GM23338 (cell line): ENCODE measurements at regions not wholly inside any gene's neighbourhood (a gene's known extent, or its start where the extent isn't known, plus 50 kb on each side); places are given as distances from the start of the nearest gene placed in this dataset.

Experiments used
- ATAC-seq: fragments of 200-7000 bp; cut with Tn5 transposase; 3 replicates; pipeline ENCODE4 v1.9.1; 2020
- DNase-seq: peaks from one replicate; pipeline ENCODE4 v3.0.0-alpha.2; 2015; ENCODE audit warnings: low spot score
- H2AFZ ChIP-seq: fragments of 200-600 bp; sonication (generic); 2 replicates; pipeline ENCODE4 v1.8.0; 2016; ENCODE audit warnings: antibody characterized with exemption, mild to moderate bottlenecking, moderate library complexity
- H3F3A ChIP-seq: fragments of 200-600 bp; sonication (generic); replicated peaks from 2 replicates; pipeline ENCODE4 v1.8.0; 2017; ENCODE audit warnings: antibody characterized with exemption, mixed run types, low read depth
- H3K27ac ChIP-seq: fragments of 200-600 bp; sonication (generic); 2 replicates; pipeline ENCODE4 v1.6.1; 2016; ENCODE audit warnings: low read depth
- H3K27me3 ChIP-seq: fragments of 200-600 bp; sonication (generic); 2 replicates; pipeline ENCODE4 v1.8.0; 2016; ENCODE audit warnings: mild to moderate bottlenecking, mixed run types, moderate library complexity; ENCODE audit not compliant: insufficient read depth
- H3K36me3 ChIP-seq: fragments of 200-600 bp; sonication (generic); 2 replicates; pipeline ENCODE4 v1.8.0; 2016; ENCODE audit warnings: mild to moderate bottlenecking; ENCODE audit not compliant: insufficient read depth
- H3K4me1 ChIP-seq: fragments of 200-600 bp; sonication (generic); 2 replicates; pipeline ENCODE4 v1.8.0; 2016; ENCODE audit warnings: mild to moderate bottlenecking, moderate library complexity; ENCODE audit not compliant: insufficient read depth
- H3K4me2 ChIP-seq: fragments of 200-600 bp; sonication (generic); 2 replicates; pipeline ENCODE4 v1.7.1; 2017; ENCODE audit warnings: mixed run types
- H3K4me3 ChIP-seq: fragments of 200-600 bp; sonication (generic); 2 replicates; pipeline ENCODE4 v1.6.1; 2016; ENCODE audit warnings: mixed run types
- H3K79me2 ChIP-seq: fragments of 200-600 bp; sonication (generic); replicated peaks from 2 replicates; pipeline ENCODE4 v1.8.0; 2017; ENCODE audit warnings: mild to moderate bottlenecking; ENCODE audit not compliant: insufficient read depth
- H3K9me2 ChIP-seq: fragments of 200-600 bp; sonication (generic); 2 replicates; pipeline ENCODE4 v1.8.0; 2017; ENCODE audit not compliant: insufficient read depth
- H4K20me1 ChIP-seq: fragments of 200-600 bp; sonication (generic); replicated peaks from 2 replicates; pipeline ENCODE4 v1.8.0; 2017; ENCODE audit warnings: mild to moderate bottlenecking; ENCODE audit not compliant: insufficient read depth
- H3K27ac Mint-ChIP-seq: 2 replicates; pipeline ENCODE4 v1.8.0; 2020; ENCODE audit warnings: inconsistent platforms, mild to moderate bottlenecking, moderate library complexity, mixed read lengths
- H3K27me3 Mint-ChIP-seq: 3 replicates; pipeline ENCODE4 v1.8.0; 2022; ENCODE audit warnings: low read depth, mild to moderate bottlenecking, moderate library complexity, mixed read lengths, inconsistent platforms; ENCODE audit not compliant: insufficient read depth, poor library complexity
- H3K36me3 Mint-ChIP-seq: 3 replicates; pipeline ENCODE4 v1.8.0; 2021; ENCODE audit warnings: low read depth, mild to moderate bottlenecking, inconsistent platforms, moderate library complexity, mixed read lengths
- H3K4me1 Mint-ChIP-seq: 3 replicates; pipeline ENCODE4 v1.8.0; 2020; ENCODE audit warnings: mild to moderate bottlenecking, inconsistent platforms, mixed read lengths
- H3K4me3 Mint-ChIP-seq: 3 replicates; pipeline ENCODE4 v1.8.0; 2021; ENCODE audit warnings: moderate library complexity, mild to moderate bottlenecking, inconsistent platforms, mixed read lengths
- H3K9me3 Mint-ChIP-seq: 3 replicates; pipeline ENCODE4 v1.8.0; 2020; ENCODE audit warnings: moderate library complexity, mild to moderate bottlenecking, inconsistent platforms, mixed read lengths
- CREB1 ChIP-seq: fragments of 250-450 bp; sonication (Bioruptor Pico); IDR thresholded peaks from 2 replicates; pipeline ENCODE4 v1.5.0; 2020; ENCODE audit warnings: low read depth, mild to moderate bottlenecking, moderate library complexity
- ETS1 ChIP-seq: IDR thresholded peaks from 2 replicates; pipeline ENCODE4 v1.6.1; 2016; ENCODE audit warnings: antibody characterized with exemption
- EZH2 ChIP-seq: fragments of 200-600 bp; sonication (generic); IDR thresholded peaks from one replicate; pipeline ENCODE4 v1.8.0; 2017; ENCODE audit warnings: antibody characterized with exemption, mild to moderate bottlenecking, low read depth; ENCODE audit not compliant: unreplicated experiment
- EZH2phosphoT487 ChIP-seq: fragments of 200-600 bp; sonication (generic); IDR thresholded peaks from one replicate; pipeline ENCODE4 v1.8.1; 2018; ENCODE audit warnings: antibody characterized with exemption; ENCODE audit not compliant: unreplicated experiment
- JUNB ChIP-seq: IDR thresholded peaks from one replicate; pipeline ENCODE4 v1.6.1; 2016; ENCODE audit warnings: antibody characterized with exemption; ENCODE audit not compliant: unreplicated experiment
- NANOG ChIP-seq: IDR thresholded peaks from 2 replicates; pipeline ENCODE4 v1.6.1; 2016; ENCODE audit warnings: antibody characterized with exemption, borderline replicate concordance
- POLR2AphosphoS5 ChIP-seq: IDR thresholded peaks from 2 replicates; pipeline ENCODE4 v1.6.1; 2016; ENCODE audit warnings: antibody characterized with exemption, low read depth
- STAT1 ChIP-seq: IDR thresholded peaks from one replicate; pipeline ENCODE4 v1.6.1; 2016; ENCODE audit warnings: antibody characterized with exemption; ENCODE audit not compliant: unreplicated experiment
- ZNF114 ChIP-seq: fragments of 250-450 bp; sonication (Bioruptor Pico); IDR thresholded peaks from 2 replicates; pipeline ENCODE4 v1.5.0; 2020; ENCODE audit warnings: mild to moderate bottlenecking, moderate library complexity
- ZNF331 ChIP-seq: fragments of 250-450 bp; sonication (Bioruptor Pico); IDR thresholded peaks from 2 replicates; pipeline ENCODE4 v1.5.0; 2020; ENCODE audit warnings: low read depth, mild to moderate bottlenecking, moderate library complexity
- TF ChIP-seq, protein P1 (sequence below): fragments of 250-450 bp; sonication (Bioruptor Pico); IDR thresholded peaks from 2 replicates; pipeline ENCODE4 v1.5.0; 2020; ENCODE audit warnings: mild to moderate bottlenecking, moderate library complexity
- TF ChIP-seq, protein P2 (sequence below): IDR thresholded peaks from one replicate; pipeline ENCODE4 v1.6.1; 2018; ENCODE audit warnings: antibody characterized with exemption; ENCODE audit not compliant: unreplicated experiment
- TF ChIP-seq, protein P3 (sequence below), 2 experiments: fragments of 200-600 bp in 1 of 2; sonication (generic) in 1 of 2; conservative IDR thresholded peaks; 2 replicates each; pipeline versions ENCODE4 v1.5.1 to v1.6.1; 2016 to 2017; ENCODE audit warnings: antibody characterized with exemption in 2 of 2, low read depth in 2 of 2, mild to moderate bottlenecking in 2 of 2, moderate library complexity in 1 of 2

GRCh38 chr11:95478003-95478402, 247.0 kb upstream of the SESN3 start:
- peaks cover 4% of the 10 kb centered on the region; the same call in 2 of the 3 replicates for H3K36me3 Mint-ChIP-seq
- H3K4me3 Mint-ChIP-seq = no peak overlapping the region
- H4K20me1 ChIP-seq = no peaks in the 10 kb centered on the region
- H3K27ac Mint-ChIP-seq = no peak overlapping the region
- no peak overlapping the region for H2AFZ ChIP-seq
- H3K9me2 ChIP-seq = no peaks in the 10 kb centered on the region
- H3K4me1 Mint-ChIP-seq = no peaks in the 10 kb centered on the region
- no peak for ATAC-seq
- H3K4me3 ChIP-seq = no peak overlapping the region
- peaks cover 4% of the 10 kb centered on the region for H3K36me3 ChIP-seq
- H3K9me3 Mint-ChIP-seq = peaks cover 14% of the 10 kb centered on the region; the same call in 2 of the 3 replicates
- no peaks in the 10 kb centered on the region for H3F3A ChIP-seq
- no peak for DNase-seq
- H3K4me1 ChIP-seq = no peaks in the 10 kb centered on the region
- no peak overlapping the region for H3K4me2 ChIP-seq
- no peaks in the 10 kb centered on the region for H3K27me3 Mint-ChIP-seq
- no peaks in the 10 kb centered on the region for H3K79me2 ChIP-seq
- TF ChIP-seq EZH2 = no peak
- no peak for TF ChIP-seq NANOG
- TF ChIP-seq POLR2AphosphoS5 = no peak
- TF ChIP-seq EZH2phosphoT487 = no peak
- TF ChIP-seq ZNF331 (CRISPR knock-in tag) = no peak
- no peak for TF ChIP-seq ETS1
- TF ChIP-seq CREB1 (CRISPR knock-in tag) = no peak
- TF ChIP-seq JUNB = no peak
- TF ChIP-seq, protein P1, sequence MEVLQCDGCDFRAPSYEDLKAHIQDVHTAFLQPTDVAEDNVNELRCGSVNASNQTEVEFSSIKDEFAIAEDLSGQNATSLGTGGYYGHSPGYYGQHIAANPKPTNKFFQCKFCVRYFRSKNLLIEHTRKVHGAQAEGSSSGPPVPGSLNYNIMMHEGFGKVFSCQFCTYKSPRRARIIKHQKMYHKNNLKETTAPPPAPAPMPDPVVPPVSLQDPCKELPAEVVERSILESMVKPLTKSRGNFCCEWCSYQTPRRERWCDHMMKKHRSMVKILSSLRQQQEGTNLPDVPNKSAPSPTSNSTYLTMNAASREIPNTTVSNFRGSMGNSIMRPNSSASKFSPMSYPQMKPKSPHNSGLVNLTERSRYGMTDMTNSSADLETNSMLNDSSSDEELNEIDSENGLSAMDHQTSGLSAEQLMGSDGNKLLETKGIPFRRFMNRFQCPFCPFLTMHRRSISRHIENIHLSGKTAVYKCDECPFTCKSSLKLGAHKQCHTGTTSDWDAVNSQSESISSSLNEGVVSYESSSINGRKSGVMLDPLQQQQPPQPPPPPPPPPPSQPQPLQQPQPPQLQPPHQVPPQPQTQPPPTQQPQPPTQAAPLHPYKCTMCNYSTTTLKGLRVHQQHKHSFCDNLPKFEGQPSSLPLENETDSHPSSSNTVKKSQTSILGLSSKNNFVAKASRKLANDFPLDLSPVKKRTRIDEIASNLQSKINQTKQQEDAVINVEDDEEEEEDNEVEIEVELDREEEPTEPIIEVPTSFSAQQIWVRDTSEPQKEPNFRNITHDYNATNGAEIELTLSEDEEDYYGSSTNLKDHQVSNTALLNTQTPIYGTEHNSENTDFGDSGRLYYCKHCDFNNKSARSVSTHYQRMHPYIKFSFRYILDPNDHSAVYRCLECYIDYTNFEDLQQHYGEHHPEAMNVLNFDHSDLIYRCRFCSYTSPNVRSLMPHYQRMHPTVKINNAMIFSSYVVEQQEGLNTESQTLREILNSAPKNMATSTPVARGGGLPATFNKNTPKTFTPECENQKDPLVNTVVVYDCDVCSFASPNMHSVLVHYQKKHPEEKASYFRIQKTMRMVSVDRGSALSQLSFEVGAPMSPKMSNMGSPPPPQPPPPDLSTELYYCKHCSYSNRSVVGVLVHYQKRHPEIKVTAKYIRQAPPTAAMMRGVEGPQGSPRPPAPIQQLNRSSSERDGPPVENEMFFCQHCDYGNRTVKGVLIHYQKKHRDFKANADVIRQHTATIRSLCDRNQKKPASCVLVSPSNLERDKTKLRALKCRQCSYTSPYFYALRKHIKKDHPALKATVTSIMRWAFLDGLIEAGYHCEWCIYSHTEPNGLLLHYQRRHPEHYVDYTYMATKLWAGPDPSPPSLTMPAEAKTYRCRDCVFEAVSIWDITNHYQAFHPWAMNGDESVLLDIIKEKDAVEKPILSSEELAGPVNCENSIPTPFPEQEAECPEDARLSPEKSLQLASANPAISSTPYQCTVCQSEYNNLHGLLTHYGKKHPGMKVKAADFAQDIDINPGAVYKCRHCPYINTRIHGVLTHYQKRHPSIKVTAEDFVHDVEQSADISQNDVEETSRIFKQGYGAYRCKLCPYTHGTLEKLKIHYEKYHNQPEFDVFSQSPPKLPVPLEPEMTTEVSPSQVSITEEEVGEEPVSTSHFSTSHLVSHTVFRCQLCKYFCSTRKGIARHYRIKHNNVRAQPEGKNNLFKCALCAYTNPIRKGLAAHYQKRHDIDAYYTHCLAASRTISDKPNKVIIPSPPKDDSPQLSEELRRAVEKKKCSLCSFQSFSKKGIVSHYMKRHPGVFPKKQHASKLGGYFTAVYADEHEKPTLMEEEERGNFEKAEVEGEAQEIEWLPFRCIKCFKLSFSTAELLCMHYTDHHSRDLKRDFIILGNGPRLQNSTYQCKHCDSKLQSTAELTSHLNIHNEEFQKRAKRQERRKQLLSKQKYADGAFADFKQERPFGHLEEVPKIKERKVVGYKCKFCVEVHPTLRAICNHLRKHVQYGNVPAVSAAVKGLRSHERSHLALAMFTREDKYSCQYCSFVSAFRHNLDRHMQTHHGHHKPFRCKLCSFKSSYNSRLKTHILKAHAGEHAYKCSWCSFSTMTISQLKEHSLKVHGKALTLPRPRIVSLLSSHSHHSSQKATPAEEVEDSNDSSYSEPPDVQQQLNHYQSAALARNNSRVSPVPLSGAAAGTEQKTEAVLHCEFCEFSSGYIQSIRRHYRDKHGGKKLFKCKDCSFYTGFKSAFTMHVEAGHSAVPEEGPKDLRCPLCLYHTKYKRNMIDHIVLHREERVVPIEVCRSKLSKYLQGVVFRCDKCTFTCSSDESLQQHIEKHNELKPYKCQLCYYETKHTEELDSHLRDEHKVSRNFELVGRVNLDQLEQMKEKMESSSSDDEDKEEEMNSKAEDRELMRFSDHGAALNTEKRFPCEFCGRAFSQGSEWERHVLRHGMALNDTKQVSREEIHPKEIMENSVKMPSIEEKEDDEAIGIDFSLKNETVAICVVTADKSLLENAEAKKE = no peak
- TF ChIP-seq, protein P2, sequence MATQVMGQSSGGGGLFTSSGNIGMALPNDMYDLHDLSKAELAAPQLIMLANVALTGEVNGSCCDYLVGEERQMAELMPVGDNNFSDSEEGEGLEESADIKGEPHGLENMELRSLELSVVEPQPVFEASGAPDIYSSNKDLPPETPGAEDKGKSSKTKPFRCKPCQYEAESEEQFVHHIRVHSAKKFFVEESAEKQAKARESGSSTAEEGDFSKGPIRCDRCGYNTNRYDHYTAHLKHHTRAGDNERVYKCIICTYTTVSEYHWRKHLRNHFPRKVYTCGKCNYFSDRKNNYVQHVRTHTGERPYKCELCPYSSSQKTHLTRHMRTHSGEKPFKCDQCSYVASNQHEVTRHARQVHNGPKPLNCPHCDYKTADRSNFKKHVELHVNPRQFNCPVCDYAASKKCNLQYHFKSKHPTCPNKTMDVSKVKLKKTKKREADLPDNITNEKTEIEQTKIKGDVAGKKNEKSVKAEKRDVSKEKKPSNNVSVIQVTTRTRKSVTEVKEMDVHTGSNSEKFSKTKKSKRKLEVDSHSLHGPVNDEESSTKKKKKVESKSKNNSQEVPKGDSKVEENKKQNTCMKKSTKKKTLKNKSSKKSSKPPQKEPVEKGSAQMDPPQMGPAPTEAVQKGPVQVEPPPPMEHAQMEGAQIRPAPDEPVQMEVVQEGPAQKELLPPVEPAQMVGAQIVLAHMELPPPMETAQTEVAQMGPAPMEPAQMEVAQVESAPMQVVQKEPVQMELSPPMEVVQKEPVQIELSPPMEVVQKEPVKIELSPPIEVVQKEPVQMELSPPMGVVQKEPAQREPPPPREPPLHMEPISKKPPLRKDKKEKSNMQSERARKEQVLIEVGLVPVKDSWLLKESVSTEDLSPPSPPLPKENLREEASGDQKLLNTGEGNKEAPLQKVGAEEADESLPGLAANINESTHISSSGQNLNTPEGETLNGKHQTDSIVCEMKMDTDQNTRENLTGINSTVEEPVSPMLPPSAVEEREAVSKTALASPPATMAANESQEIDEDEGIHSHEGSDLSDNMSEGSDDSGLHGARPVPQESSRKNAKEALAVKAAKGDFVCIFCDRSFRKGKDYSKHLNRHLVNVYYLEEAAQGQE = no peak
- TF ChIP-seq, protein P3, sequence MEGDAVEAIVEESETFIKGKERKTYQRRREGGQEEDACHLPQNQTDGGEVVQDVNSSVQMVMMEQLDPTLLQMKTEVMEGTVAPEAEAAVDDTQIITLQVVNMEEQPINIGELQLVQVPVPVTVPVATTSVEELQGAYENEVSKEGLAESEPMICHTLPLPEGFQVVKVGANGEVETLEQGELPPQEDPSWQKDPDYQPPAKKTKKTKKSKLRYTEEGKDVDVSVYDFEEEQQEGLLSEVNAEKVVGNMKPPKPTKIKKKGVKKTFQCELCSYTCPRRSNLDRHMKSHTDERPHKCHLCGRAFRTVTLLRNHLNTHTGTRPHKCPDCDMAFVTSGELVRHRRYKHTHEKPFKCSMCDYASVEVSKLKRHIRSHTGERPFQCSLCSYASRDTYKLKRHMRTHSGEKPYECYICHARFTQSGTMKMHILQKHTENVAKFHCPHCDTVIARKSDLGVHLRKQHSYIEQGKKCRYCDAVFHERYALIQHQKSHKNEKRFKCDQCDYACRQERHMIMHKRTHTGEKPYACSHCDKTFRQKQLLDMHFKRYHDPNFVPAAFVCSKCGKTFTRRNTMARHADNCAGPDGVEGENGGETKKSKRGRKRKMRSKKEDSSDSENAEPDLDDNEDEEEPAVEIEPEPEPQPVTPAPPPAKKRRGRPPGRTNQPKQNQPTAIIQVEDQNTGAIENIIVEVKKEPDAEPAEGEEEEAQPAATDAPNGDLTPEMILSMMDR (conservative IDR thresholded peaks at IDR 0.05; ENCODE audit: low read depth in 2 of 2) = no peak
- no peak for TF ChIP-seq STAT1
- TF ChIP-seq ZNF114 (CRISPR knock-in tag) = no peak
- no peaks in the 10 kb centered on the region for H3K27me3 ChIP-seq
- no peak overlapping the region for H3K27ac ChIP-seq
